HFF-Myc (cell line): ENCODE measurements at regions not wholly inside any gene's neighbourhood (a gene's known extent, or its start where the extent isn't known, plus 50 kb on each side); places are given as distances from the start of the nearest gene placed in this dataset.

Source experiments
- DNase-seq: peaks from one replicate; pipeline ENCODE4 v3.0.0-alpha.2; 2011; ENCODE audit warnings: low read depth; ENCODE audit errors: extremely low read depth
- H3K4me3 ChIP-seq: replicated peaks from 2 replicates; pipeline ENCODE4 v1.5.1; 2011; ENCODE audit warnings: low read depth, mild to moderate bottlenecking, control low read depth, low read length
- TF ChIP-seq, protein P1 (sequence below): IDR thresholded peaks from 2 replicates; pipeline ENCODE4 v1.5.1; 2012; ENCODE audit warnings: mild to moderate bottlenecking, low read depth, low read length, control low read depth; ENCODE audit errors: missing control alignments

GRCh38 chr17:70564006-70564620 is 394.8 kb downstream of the KCNJ2 start:
- TF ChIP-seq, protein P1, sequence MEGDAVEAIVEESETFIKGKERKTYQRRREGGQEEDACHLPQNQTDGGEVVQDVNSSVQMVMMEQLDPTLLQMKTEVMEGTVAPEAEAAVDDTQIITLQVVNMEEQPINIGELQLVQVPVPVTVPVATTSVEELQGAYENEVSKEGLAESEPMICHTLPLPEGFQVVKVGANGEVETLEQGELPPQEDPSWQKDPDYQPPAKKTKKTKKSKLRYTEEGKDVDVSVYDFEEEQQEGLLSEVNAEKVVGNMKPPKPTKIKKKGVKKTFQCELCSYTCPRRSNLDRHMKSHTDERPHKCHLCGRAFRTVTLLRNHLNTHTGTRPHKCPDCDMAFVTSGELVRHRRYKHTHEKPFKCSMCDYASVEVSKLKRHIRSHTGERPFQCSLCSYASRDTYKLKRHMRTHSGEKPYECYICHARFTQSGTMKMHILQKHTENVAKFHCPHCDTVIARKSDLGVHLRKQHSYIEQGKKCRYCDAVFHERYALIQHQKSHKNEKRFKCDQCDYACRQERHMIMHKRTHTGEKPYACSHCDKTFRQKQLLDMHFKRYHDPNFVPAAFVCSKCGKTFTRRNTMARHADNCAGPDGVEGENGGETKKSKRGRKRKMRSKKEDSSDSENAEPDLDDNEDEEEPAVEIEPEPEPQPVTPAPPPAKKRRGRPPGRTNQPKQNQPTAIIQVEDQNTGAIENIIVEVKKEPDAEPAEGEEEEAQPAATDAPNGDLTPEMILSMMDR, result no peak
- no peak for DNase-seq
- H3K4me3 ChIP-seq, result no peak overlapping the region

DNA sequence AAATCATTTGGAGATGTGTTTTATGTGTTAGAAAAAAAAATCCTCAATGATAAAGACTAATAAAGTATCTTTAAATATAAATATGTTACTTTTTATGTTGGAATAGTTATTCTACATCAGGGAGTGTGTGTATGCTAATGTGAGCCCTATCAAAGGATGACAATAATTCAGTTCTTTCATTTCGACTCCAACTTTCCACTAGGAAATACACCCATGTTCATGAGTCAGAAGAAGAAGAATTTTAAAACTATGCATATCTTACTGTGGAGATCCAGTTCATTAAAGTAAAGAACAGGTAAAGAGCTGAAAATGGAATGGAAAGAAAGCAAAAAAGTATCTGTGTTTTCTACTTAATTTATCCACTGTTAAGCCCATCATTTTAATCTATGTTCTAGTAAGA is 399.8 kb downstream of the KCNJ2 start:
- no peak overlapping the region for H3K4me3 ChIP-seq
- TF ChIP-seq, protein P1, result no peak
- no peak for DNase-seq

- TF ChIP-seq, protein P1, result no peak
- DNase-seq, result no peak
- H3K4me3 ChIP-seq, result no peak overlapping the region
Measured at GRCh38 chr17:70577456-70577855, 408.1 kb downstream of the KCNJ2 start.

DNA sequence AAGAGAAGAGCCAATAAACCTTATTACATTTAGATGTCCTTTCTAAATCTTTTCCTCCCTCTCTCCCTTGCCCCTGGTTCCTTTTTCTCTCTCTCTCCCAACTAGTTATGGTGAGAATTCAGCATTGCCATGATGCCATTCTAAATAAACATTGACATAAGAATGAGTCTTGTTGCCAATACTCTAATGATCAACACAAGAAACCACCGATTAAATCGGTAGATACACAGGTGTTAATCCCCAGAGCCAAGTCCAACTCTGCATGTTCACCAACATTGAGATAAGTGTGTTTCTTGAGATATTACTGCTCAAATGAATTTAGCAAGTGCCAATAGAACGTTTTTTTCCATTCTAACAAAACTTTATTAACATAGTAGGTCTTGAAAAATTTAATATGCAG is 412.1 kb downstream of the KCNJ2 start:
- no peak for DNase-seq
- TF ChIP-seq, protein P1, result no peak

GRCh38 chr17:70582777-70583176 is 413.4 kb downstream of the KCNJ2 start:
- no peak overlapping the region for H3K4me3 ChIP-seq
- TF ChIP-seq, protein P1, result no peak
- no peak for DNase-seq

More for the DNA sequence above, 412.1 kb downstream of the KCNJ2 start:
- H3K4me3 ChIP-seq, result no peak overlapping the region

GRCh38 chr17:70584255-70584654 is 414.9 kb downstream of the KCNJ2 start:
- no peak for DNase-seq
- TF ChIP-seq, protein P1, result no peak
- H3K4me3 ChIP-seq, result no peak overlapping the region

- TF ChIP-seq, protein P1, result no peak
- no peak for DNase-seq
- no peak overlapping the region for H3K4me3 ChIP-seq
Measured at GRCh38 chr17:70588003-70588402, 418.7 kb downstream of the KCNJ2 start.
